HL-60 (cell line): ENCODE measurements at regions not wholly inside any gene's neighbourhood (a gene's known extent, or its start where the extent isn't known, plus 50 kb on each side); places are given as distances from the start of the nearest gene placed in this dataset.

ENCODE experiments used
- CTCF ChIP-seq: IDR thresholded peaks from one replicate; pipeline ENCODE4 v1.5.1; 2011; ENCODE audit warnings: low read length, control low read depth, inconsistent platforms; ENCODE audit not compliant: insufficient read depth
- GABPA ChIP-seq: IDR thresholded peaks from 2 replicates; pipeline ENCODE4 v1.6.1; 2012; ENCODE audit warnings: low read depth
- POLR2AphosphoS5 ChIP-seq: IDR thresholded peaks from 2 replicates; pipeline ENCODE4 v1.6.1; 2012; ENCODE audit warnings: low read depth
- REST ChIP-seq: IDR thresholded peaks from 2 replicates; pipeline ENCODE4 v1.6.1; 2012; ENCODE audit warnings: low read depth; ENCODE audit not compliant: insufficient replicate concordance

GRCh38 chr3:70824773-70825172 lies 512.3 kb upstream of the MDFIC2 start:
- no peak for TF ChIP-seq CTCF
- no peak for TF ChIP-seq REST
- TF ChIP-seq POLR2AphosphoS5, result no peak
- TF ChIP-seq GABPA, result no peak
